Motor neuron (in vitro differentiated cells): ENCODE measurements at regions not wholly inside any gene's neighbourhood (a gene's known extent, or its start where the extent isn't known, plus 50 kb on each side); places are given as distances from the start of the nearest gene placed in this dataset.
A peak's percentile ranks its signal among the peaks of the same experiment; 100 is the strongest.
"Not testable (repeated sequence)": the region's sequence is repeated elsewhere in the genome, so short reads cannot be mapped to it uniquely, and the experiment has no call there.

Source experiments
- ATAC-seq, 8 experiments: fragments of 200-7000 bp; cut with Tn5 transposase; replicated peaks in 6 of 8; 2 replicates each; pipeline ENCODE4 v1.8.0; 2021; ENCODE audit warnings: mild to moderate bottlenecking in 8 of 8, moderate library complexity in 8 of 8
- H3K27ac ChIP-seq, 2 donors: fragments of 250-450 bp; sonication (Bioruptor Pico); 2 replicates each; pipeline ENCODE4 v1.9.0; 2021; ENCODE audit warnings: antibody characterized with exemption in 2 of 2, mild to moderate bottlenecking in 2 of 2, moderate library complexity in 1 of 2
- H3K4me1 ChIP-seq, 2 donors: fragments of 250-450 bp; sonication (Bioruptor Pico); replicated peaks in 1 of 2; 2 replicates each; pipeline ENCODE4 v1.6.1; 2021; ENCODE audit warnings: antibody characterized with exemption in 2 of 2, mild to moderate bottlenecking in 2 of 2, moderate library complexity in 1 of 2
- H3K4me3 ChIP-seq, 5 donors: fragments of 250-450 bp; sonication (Bioruptor Pico); 2 replicates each; pipeline ENCODE4 v1.9.0; 2021; ENCODE audit warnings: antibody characterized with exemption in 5 of 5, mild to moderate bottlenecking in 5 of 5, moderate library complexity in 4 of 5
- WGBS, 10 experiments: fragments of 450-650 bp; shearing (Covaris generic); methylation state at CpG; one replicate each; pipeline ENCODE4 v1.0.0; 2022; 5-methylcytosine and 5-hydroxymethylcytosine counted together
- in situ Hi-C, 9 experiments: fragments of 400-800 bp; cut with MboI; loops; one replicate each; pipeline ENCODE4 v1.15.0; 2021; ENCODE audit warnings: low sequenced_read_pairs in 9 of 9, low pct_unique_long_range_greater_than_20kb in 2 of 9; ENCODE audit not compliant: unreplicated experiment in 9 of 9

DNA sequence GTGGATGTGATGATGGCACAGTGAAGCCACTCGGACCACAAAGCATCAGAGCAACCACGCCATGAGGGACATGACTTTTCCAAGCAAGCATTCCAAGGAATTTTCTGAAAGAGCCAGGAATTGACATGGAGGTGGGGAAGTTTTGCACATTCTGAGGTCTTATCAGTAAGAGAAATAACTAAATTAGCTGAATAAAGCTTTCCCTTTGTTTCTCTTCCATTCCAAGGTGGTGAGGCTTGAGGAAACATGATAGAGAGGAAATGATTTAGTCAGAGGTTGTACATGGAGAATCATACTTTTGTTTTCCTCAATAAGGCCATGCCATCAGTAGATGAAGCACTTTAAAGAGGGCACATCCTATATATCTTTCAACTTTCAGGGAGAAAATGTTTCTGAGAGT, 115.7 kb upstream of the MMADHC start:
- in situ Hi-C loops, result loop anchor here in 1 of 9 experiments (25.0 kb wide), 1 partner anchor 91 kb away; no protein-coding TSS in a partner anchor
- Histone ChIP-seq H3K27ac (no peak overlapping the region), H3K4me1 (no peaks in the 10 kb centered on the region), H3K4me3 (no peak overlapping the region)
- 100% methylated on average over 1 to 2 of the region's 2 CpGs; no CpG with 5 or more reads in 5 of the 10 experiments for WGBS, 10 experiments
- no peak for ATAC-seq

- ATAC-seq, result no peak
- WGBS, 10 experiments, result 93 to 100% (median 100%) methylated on average over 1 to 4 of the region's 4 CpGs; no CpG with 5 or more reads in 2 of the 10 experiments
- in situ Hi-C loops, result loop anchor here in 1 of 9 experiments (25.0 kb wide), 1 partner anchor 90 kb away; no protein-coding TSS in a partner anchor
- Histone ChIP-seq H3K4me3 (no peak overlapping the region), H3K27ac (no peak overlapping the region), H3K4me1 (no peaks in the 10 kb centered on the region)
Observed at GRCh38 chr2:149702571-149702970, 115.0 kb upstream of the MMADHC start.

DNA sequence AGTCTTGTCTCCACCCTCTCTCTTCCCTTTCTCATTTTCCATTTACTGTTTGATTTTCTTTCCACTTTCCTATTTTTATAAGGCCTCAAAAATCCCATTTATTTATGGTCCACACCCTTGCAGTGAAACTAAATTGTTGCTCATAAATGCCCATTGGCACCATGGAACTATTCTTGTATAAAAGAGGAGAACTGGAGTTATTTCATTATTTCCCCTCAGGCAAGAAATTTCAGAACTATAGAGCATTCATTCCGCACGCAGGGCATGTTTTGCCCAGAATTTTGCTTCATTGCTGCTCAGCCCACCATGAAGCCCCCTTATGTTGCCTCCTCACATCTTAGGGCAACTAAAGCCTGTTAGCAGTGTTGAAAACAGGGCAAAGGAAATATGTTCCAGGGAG, 113.7 kb upstream of the MMADHC start:
- WGBS, 10 experiments, result 81 to 100% (median 98%) methylated on average over 1 to 2 of the region's 2 CpGs; no CpG with 5 or more reads in 2 of the 10 experiments

DNA sequence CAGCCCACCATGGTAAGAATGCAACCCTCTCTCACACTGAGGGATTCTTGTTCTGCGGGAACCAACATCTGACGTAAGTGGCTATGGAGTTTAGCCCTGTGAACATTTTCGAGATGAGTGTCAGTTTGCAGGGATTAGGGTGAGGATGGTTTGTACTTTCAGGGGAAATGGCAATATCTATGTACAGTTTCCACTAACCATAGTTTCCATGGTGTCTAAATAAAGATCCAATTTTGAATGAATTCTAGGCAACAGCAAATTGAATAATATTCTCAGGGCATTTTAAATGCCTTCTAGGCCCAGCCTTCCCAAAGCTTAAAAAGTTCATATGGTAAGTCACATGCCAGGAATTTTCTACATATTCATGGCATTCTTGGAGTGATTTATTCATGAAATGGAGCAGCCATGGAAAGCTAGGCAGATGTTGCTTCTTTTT, 105.4 kb upstream of the MMADHC start:
- Histone ChIP-seq H3K4me3 (no peak overlapping the region), H3K4me1 (no peaks in the 10 kb centered on the region), H3K27ac (no peak overlapping the region)
- in situ Hi-C loops, result no loop called here
- WGBS, 10 experiments, result 19 to 100% (median 88%) methylated on average over 1 to 3 of the region's 3 CpGs; no CpG with 5 or more reads in 5 of the 10 experiments
- ATAC-seq, result peak in 3 of 8 experiments; percentile 80 to 94 (median 83)

More for the DNA sequence above, 113.7 kb upstream of the MMADHC start:
- in situ Hi-C loops, result loop anchor here in 1 of 9 experiments (25.0 kb wide), 1 partner anchor 89 kb away; no protein-coding TSS in a partner anchor
- ATAC-seq, result no peak
- no peak overlapping the region for H3K27ac ChIP-seq
- no peaks in the 10 kb centered on the region for H3K4me1 ChIP-seq
- no peak overlapping the region for H3K4me3 ChIP-seq

- no peak for ATAC-seq
- Histone ChIP-seq H3K4me3 (no peak overlapping the region), H3K27ac (no peak overlapping the region), H3K4me1 (no peaks in the 10 kb centered on the region)
- 50 to 100% (median 90%) methylated on average over 1 to 2 of the region's 2 CpGs; no CpG with 5 or more reads in 3 of the 10 experiments for WGBS, 10 experiments
- in situ Hi-C loops, result no loop called here
Observed at GRCh38 chr2:149690825-149691224, 103.2 kb upstream of the MMADHC start.

GRCh38 chr2:149687052-149687427, 99.5 kb upstream of the MMADHC start:
- ATAC-seq, result no peak
- 42 to 100% (median 96%) methylated on average over 1 to 2 of the region's 2 CpGs for WGBS, 10 experiments
- Histone ChIP-seq H3K4me3 (no peak overlapping the region), H3K4me1 (no peaks in the 10 kb centered on the region), H3K27ac (no peak overlapping the region)
- in situ Hi-C loops, result no loop called here

- WGBS, 10 experiments, result 33 to 100% (median 67%) methylated on average over 1 to 6 of the region's 6 CpGs
- Histone ChIP-seq H3K4me1 (no peaks in the 10 kb centered on the region), H3K4me3 (no peak overlapping the region), H3K27ac (no peak overlapping the region)
- no peak for ATAC-seq
- in situ Hi-C loops, result no loop called here
Observed at GRCh38 chr2:149686136-149687051, 98.8 kb upstream of the MMADHC start.

DNA sequence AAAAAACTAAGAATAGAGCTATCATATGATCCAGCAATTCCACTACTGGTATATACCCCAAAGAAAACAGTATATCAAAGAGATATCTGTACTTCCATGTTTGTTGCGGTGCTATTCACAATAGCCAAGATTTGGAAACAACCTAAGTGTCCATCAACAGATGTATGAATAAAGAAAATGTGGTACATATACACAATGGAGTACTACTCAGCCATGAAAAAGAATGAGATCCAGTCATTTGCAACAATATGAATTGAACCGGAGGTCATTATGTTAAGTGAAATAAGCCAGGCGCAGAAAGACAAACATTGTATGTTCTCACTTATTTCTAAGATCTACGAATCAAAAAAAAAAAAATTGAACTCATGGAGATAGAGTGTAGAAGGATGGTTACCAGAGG, 97.8 kb upstream of the MMADHC start:
- 70 to 100% (median 88%) methylated on average over 2 to 4 of the region's 4 CpGs for WGBS, 10 experiments
- H3K4me1 ChIP-seq, H3K27ac ChIP-seq, H3K4me3 ChIP-seq, in situ Hi-C loops, ATAC-seq: not testable (repeated sequence)

GRCh38 chr2:149679286-149679685, 91.7 kb upstream of the MMADHC start:
- in situ Hi-C loops, result no loop called here
- H3K27ac ChIP-seq, result no peak overlapping the region
- H3K4me3 ChIP-seq, result no peak overlapping the region
- 63 to 100% (median 100%) methylated on average over 1 to 2 of the region's 2 CpGs; no CpG with 5 or more reads in 3 of the 10 experiments for WGBS, 10 experiments
- ATAC-seq, result peak in 1 of 8 experiments; percentile 66
- peaks cover 12 to 25% of the 10 kb centered on the region in 2 donors for H3K4me1 ChIP-seq

DNA sequence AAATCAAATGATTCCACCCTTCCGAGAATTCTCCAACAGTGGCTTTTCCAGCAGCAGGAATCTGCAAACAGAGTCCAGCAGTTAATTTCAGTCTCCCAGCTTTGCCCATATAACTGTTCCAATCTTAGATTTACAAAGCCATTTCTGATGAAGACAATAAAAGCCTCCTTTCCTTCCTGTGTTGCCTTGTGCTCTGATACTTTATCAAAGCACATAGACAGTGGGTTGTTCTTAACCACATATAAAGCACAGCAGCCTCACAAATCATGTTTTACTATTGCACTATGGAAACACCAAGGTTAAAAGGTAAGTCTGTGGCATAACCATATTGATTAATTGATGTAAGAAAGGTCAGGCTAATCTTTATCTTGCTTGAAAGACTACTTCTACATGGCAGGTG, 89.8 kb upstream of the MMADHC start:
- Histone ChIP-seq H3K27ac (peak overlapping the region; percentile 43 to 53), H3K4me1 (peaks cover 12 to 25% of the 10 kb centered on the region in 2 donors), H3K4me3 (no peak overlapping the region)
- in situ Hi-C loops, result no loop called here
- peak in 3 of 8 experiments; percentile 38 to 85 (median 39) for ATAC-seq
- 64 to 100% (median 83%) methylated on average over 1 of the region's 1 CpG; no CpG with 5 or more reads in 3 of the 10 experiments for WGBS, 10 experiments

DNA sequence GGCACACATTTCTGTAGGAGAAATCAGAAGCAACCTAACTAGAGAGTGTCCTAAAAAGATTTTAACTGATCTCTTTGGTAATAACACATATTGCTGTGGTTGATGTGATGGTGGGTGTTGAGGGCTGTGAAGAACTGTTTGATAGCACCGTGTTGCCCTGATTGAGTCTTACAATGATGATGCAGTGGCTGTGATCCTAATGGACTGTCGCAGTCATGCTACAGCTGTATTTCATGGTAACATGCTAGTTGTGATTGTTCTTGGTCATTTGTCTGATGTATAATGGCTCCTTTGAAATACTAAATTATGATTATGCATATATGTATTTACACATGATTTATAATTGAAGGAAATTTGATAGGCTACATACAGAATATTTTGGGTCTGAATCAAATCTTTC, 82.5 kb upstream of the MMADHC start:
- ATAC-seq, result no peak
- Histone ChIP-seq H3K4me3 (no peak overlapping the region), H3K4me1 (no peaks in the 10 kb centered on the region), H3K27ac (no peak overlapping the region)
- in situ Hi-C loops, result no loop called here
- WGBS, 10 experiments, result 56 to 100% (median 83%) methylated on average over 1 to 2 of the region's 2 CpGs; no CpG with 5 or more reads in 4 of the 10 experiments

DNA sequence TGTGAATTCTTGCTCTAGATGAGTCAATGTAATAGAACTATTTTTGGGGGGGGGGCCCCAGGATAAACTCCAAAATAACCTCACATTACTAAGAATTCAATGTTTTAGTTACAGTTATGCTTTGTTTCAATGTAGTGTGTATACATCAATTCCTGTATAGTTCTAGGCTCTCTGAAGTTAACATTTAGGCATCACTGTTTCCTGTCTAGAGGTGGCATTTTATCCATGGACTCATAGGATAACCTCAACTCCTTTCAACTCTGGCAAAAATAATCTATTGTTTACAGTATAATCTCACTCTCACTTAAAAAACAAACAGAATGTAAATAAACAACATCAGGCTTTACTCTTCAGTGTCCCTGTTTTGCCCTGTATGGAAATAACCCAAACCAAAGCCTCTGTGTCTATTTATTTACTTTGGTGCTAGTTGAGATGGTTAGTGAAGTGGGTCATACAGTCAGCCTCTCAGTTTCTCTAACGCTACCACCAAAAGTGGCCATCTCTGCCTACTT, 79.3 kb upstream of the MMADHC start:
- Histone ChIP-seq H3K27ac (no peak overlapping the region), H3K4me1 (no peaks in the 10 kb centered on the region), H3K4me3 (no peak overlapping the region)
- 60 to 100% (median 100%) methylated on average over 1 of the region's 1 CpG; no CpG with 5 or more reads in 4 of the 10 experiments for WGBS, 10 experiments
- in situ Hi-C loops, result no loop called here
- no peak for ATAC-seq

- Histone ChIP-seq H3K4me3 (no peak overlapping the region), H3K27ac (no peak overlapping the region), H3K4me1 (no peaks in the 10 kb centered on the region)
- no peak for ATAC-seq
- in situ Hi-C loops, result no loop called here
- WGBS, 10 experiments, result 90 to 100% (median 96%) methylated on average over 1 to 3 of the region's 3 CpGs; no CpG with 5 or more reads in 6 of the 10 experiments
Observed at GRCh38 chr2:149664896-149665295, 77.3 kb upstream of the MMADHC start.
